T-cell (primary cell): ENCODE measurements at regions not wholly inside any gene's neighbourhood (a gene's known extent, or its start where the extent isn't known, plus 50 kb on each side); places are given as distances from the start of the nearest gene placed in this dataset.

Experiments
- ATAC-seq, 4 experiments: fragments of 200-7000 bp in 3 of 4; fragments of 150-1000 bp in 1 of 4; cut with Tn5 transposase; replicated peaks in 1 of 4; 1 replicate in 3 of 4; 2 replicates in 1 of 4; pipeline ENCODE4 v1.10.0; 2021; ENCODE audit warnings: moderate library complexity in 3 of 4, mild to moderate bottlenecking in 2 of 4, moderate number of reproducible peaks in 1 of 4
- CTCF ChIA-PET, 2 donors: fragments of 300-600 bp; sonication (Branson Sonifier 250); formaldehyde crosslinking; loops; one replicate each; lab custom pipeline; 2022; ENCODE audit warnings: antibody characterized with exemption in 2 of 2; lab: Charles Lee
- POLR2A ChIA-PET, 2 donors: fragments of 300-600 bp; sonication (Branson Sonifier 250); formaldehyde crosslinking; loops; one replicate each; lab custom pipeline; 2022; ENCODE audit warnings: antibody characterized with exemption in 2 of 2; lab: Charles Lee
- DNase-seq, 35 experiments: peaks; one replicate each; pipeline versions ENCODE4 v3.0.0 to v3.0.0-alpha.2; 2013 to 2023
- H3K27ac ChIP-seq: one replicate; pipeline ENCODE4 v1.5.1; 2013; ENCODE audit warnings: low read length
- H3K27me3 ChIP-seq, 2 experiments: replicated peaks in 1 of 2; 1 replicate in 1 of 2; 2 replicates in 1 of 2; pipeline versions ENCODE4 v1.6.1 to v1.7.0; 2013; ENCODE audit warnings: low read length in 1 of 2, mixed read lengths in 1 of 2; ENCODE audit not compliant: control insufficient read depth in 2 of 2, insufficient read depth in 2 of 2; ENCODE audit errors: extremely low read depth in 1 of 2
- H3K36me3 ChIP-seq, 2 donors: 1 replicate in 1 of 2; 2 replicates in 1 of 2; pipeline versions ENCODE4 v1.6.1 to v1.7.0; 2013; ENCODE audit warnings: low read length in 1 of 2; ENCODE audit not compliant: control insufficient read depth in 2 of 2, insufficient read depth in 1 of 2; ENCODE audit errors: extremely low read depth in 1 of 2
- H3K4me1 ChIP-seq, 2 experiments: 1 replicate in 1 of 2; 2 replicates in 1 of 2; pipeline versions ENCODE4 v1.6.1 to v1.7.0; 2013; ENCODE audit warnings: low read length in 2 of 2, mixed read lengths in 1 of 2; ENCODE audit not compliant: insufficient read depth in 2 of 2, control insufficient read depth in 1 of 2; ENCODE audit errors: extremely low read depth in 1 of 2
- H3K4me3 ChIP-seq, 2 donors: 1 replicate in 1 of 2; 2 replicates in 1 of 2; pipeline versions ENCODE4 v1.5.1 to v1.7.0; 2013; ENCODE audit warnings: mild to moderate bottlenecking in 2 of 2, low read length in 1 of 2, moderate library complexity in 1 of 2; ENCODE audit not compliant: control insufficient read depth in 1 of 2; ENCODE audit errors: extremely low read depth in 1 of 2
- H3K9me3 ChIP-seq: 2 replicates; pipeline ENCODE4 v1.7.0; 2013
- H3K27ac Mint-ChIP-seq, 2 donors: one replicate each; pipeline ENCODE4 v1.8.0; 2020 to 2021; ENCODE audit warnings: mild to moderate bottlenecking in 2 of 2, mixed read lengths in 2 of 2
- H3K27me3 Mint-ChIP-seq, 2 donors: one replicate each; pipeline ENCODE4 v1.8.0; 2021 to 2022; ENCODE audit warnings: mixed read lengths in 2 of 2
- H3K36me3 Mint-ChIP-seq: one replicate; pipeline ENCODE4 v1.8.0; 2021; ENCODE audit warnings: mixed read lengths
- H3K4me1 Mint-ChIP-seq, 3 donors: one replicate each; pipeline ENCODE4 v1.8.0; 2020 to 2022; ENCODE audit warnings: mixed read lengths in 3 of 3, mild to moderate bottlenecking in 1 of 3
- H3K4me3 Mint-ChIP-seq, 3 donors: one replicate each; pipeline ENCODE4 v1.8.0; 2020 to 2022; ENCODE audit warnings: mild to moderate bottlenecking in 3 of 3, mixed read lengths in 3 of 3, moderate library complexity in 3 of 3
- H3K9me3 Mint-ChIP-seq, 3 donors: one replicate each; pipeline ENCODE4 v1.8.0; 2020 to 2022; ENCODE audit warnings: mixed read lengths in 3 of 3
- WGBS: methylation state at CpG from one replicate; pipeline ENCODE4 v1.1.5; 2013; ENCODE audit warnings: missing lambda C conversion rate; ENCODE audit not compliant: insufficient coverage; 5-methylcytosine and 5-hydroxymethylcytosine counted together

- H3K36me3 ChIP-seq: no peaks in the 10 kb centered on the region
- no peak for ATAC-seq
- no peak overlapping the region for H3K4me3 ChIP-seq
- Mint-ChIP-seq H3K4me3 (no peak overlapping the region), H3K36me3 (no peaks in the 10 kb centered on the region), H3K27ac (no peak overlapping the region), H3K27me3 (peaks cover 0 to 5% of the 10 kb centered on the region in 2 donors), H3K4me1 (no peaks in the 10 kb centered on the region), H3K9me3 (peaks cover 16 to 37% (median 26%) of the 10 kb centered on the region in 3 donors)
- ChIA-PET CTCF (no interaction called here), POLR2A (no interaction called here)
- H3K9me3 ChIP-seq: no peaks in the 10 kb centered on the region
- DNase-seq: no peak
- H3K4me1 ChIP-seq: no peaks in the 10 kb centered on the region
- H3K27ac ChIP-seq: no peak overlapping the region
- H3K27me3 ChIP-seq: no peaks in the 10 kb centered on the region
These were observed 199.6 kb upstream of the MPDZ start for GRCh38 chr9:13479096-13479495.

- Mint-ChIP-seq H3K4me1 (no peaks in the 10 kb centered on the region), H3K36me3 (no peaks in the 10 kb centered on the region), H3K9me3 (peaks cover 16 to 41% (median 30%) of the 10 kb centered on the region in 3 donors), H3K4me3 (no peak overlapping the region), H3K27me3 (peaks cover 0 to 5% of the 10 kb centered on the region in 2 donors), H3K27ac (no peak overlapping the region)
- WGBS: 71% methylated on average over 1 of the region's 1 CpG
- H3K36me3 ChIP-seq: no peaks in the 10 kb centered on the region
- DNase-seq: no peak
- ChIA-PET CTCF (no interaction called here), POLR2A (no interaction called here)
- H3K4me3 ChIP-seq: no peak overlapping the region
- no peaks in the 10 kb centered on the region for H3K9me3 ChIP-seq
- ATAC-seq: no peak
- no peaks in the 10 kb centered on the region for H3K4me1 ChIP-seq
- H3K27me3 ChIP-seq: no peaks in the 10 kb centered on the region
- H3K27ac ChIP-seq: no peak overlapping the region
These were observed 199.1 kb upstream of the MPDZ start for GRCh38 chr9:13478639-13479038.

- no peaks in the 10 kb centered on the region for H3K27me3 ChIP-seq
- POLR2A ChIA-PET: no interaction called here
- Mint-ChIP-seq H3K9me3 (peaks cover 16 to 38% (median 30%) of the 10 kb centered on the region in 3 donors), H3K27me3 (peaks cover 0 to 5% of the 10 kb centered on the region in 2 donors), H3K27ac (no peak overlapping the region), H3K36me3 (no peaks in the 10 kb centered on the region), H3K4me1 (no peaks in the 10 kb centered on the region), H3K4me3 (no peak overlapping the region)
- no peaks in the 10 kb centered on the region for H3K36me3 ChIP-seq
- CTCF ChIA-PET: interaction anchor here in 1 of 2 donors (0.6 kb wide), 1 partner anchor 113 kb away, joined by 3 read pairs; no protein-coding TSS in a partner anchor
- no peaks in the 10 kb centered on the region for H3K4me1 ChIP-seq
- no peaks in the 10 kb centered on the region for H3K9me3 ChIP-seq
- H3K27ac ChIP-seq: no peak overlapping the region
- no CpG with 5 or more reads among the region's 2 CpGs for WGBS
- no peak for ATAC-seq
- H3K4me3 ChIP-seq: no peak overlapping the region
- DNase-seq: no peak
These were observed 198.7 kb upstream of the MPDZ start for GRCh38 chr9:13478160-13478559.

- Mint-ChIP-seq H3K27me3 (no peaks in the 10 kb centered on the region), H3K4me3 (no peak overlapping the region), H3K27ac (no peak overlapping the region), H3K9me3 (peaks cover 19 to 37% (median 32%) of the 10 kb centered on the region in 3 donors), H3K4me1 (no peaks in the 10 kb centered on the region), H3K36me3 (no peaks in the 10 kb centered on the region)
- DNase-seq: no peak
- no peak overlapping the region for H3K4me3 ChIP-seq
- no peak for ATAC-seq
- no peaks in the 10 kb centered on the region for H3K36me3 ChIP-seq
- ChIA-PET CTCF (interaction anchor here in 1 of 2 donors (0.6 kb wide), 1 partner anchor 12 kb away, joined by 6 read pairs; no protein-coding TSS in a partner anchor), POLR2A (no interaction called here)
- WGBS: 67% methylated on average over 1 of the region's 3 CpGs
- H3K9me3 ChIP-seq: no peaks in the 10 kb centered on the region
- H3K4me1 ChIP-seq: no peaks in the 10 kb centered on the region
- no peaks in the 10 kb centered on the region for H3K27me3 ChIP-seq
- H3K27ac ChIP-seq: no peak overlapping the region
These were observed 191.3 kb upstream of the MPDZ start for GRCh38 chr9:13470836-13471235.

- H3K27me3 ChIP-seq: no peaks in the 10 kb centered on the region
- Mint-ChIP-seq H3K27me3 (no peaks in the 10 kb centered on the region), H3K4me1 (no peaks in the 10 kb centered on the region), H3K36me3 (no peaks in the 10 kb centered on the region), H3K27ac (no peak overlapping the region), H3K4me3 (no peak overlapping the region), H3K9me3 (peaks cover 19 to 23% (median 21%) of the 10 kb centered on the region in 3 donors)
- ATAC-seq (no peak), DNase-seq (no peak)
- no peaks in the 10 kb centered on the region for H3K4me1 ChIP-seq
- no peak overlapping the region for H3K4me3 ChIP-seq
- no peaks in the 10 kb centered on the region for H3K36me3 ChIP-seq
- H3K9me3 ChIP-seq: no peaks in the 10 kb centered on the region
- CTCF ChIA-PET: no interaction called here
- no peak overlapping the region for H3K27ac ChIP-seq
- POLR2A ChIA-PET: no interaction called here
- WGBS: no CpG with 5 or more reads among the region's 2 CpGs
These were observed 187.7 kb upstream of the MPDZ start for GRCh38 chr9:13467157-13467556.

GRCh38 chr9:13461414-13461991 lies 182.0 kb upstream of the MPDZ start:
- Mint-ChIP-seq H3K27ac (no peak overlapping the region), H3K4me3 (no peak overlapping the region), H3K4me1 (no peaks in the 10 kb centered on the region), H3K36me3 (no peaks in the 10 kb centered on the region), H3K27me3 (no peaks in the 10 kb centered on the region), H3K9me3 (peaks cover 12 to 20% (median 15%) of the 10 kb centered on the region in 3 donors)
- no peaks in the 10 kb centered on the region for H3K27me3 ChIP-seq
- no peaks in the 10 kb centered on the region for H3K9me3 ChIP-seq
- ChIA-PET CTCF (no interaction called here), POLR2A (no interaction called here)
- H3K4me1 ChIP-seq: no peaks in the 10 kb centered on the region
- WGBS: 95% methylated on average over 2 of the region's 4 CpGs
- H3K27ac ChIP-seq: no peak overlapping the region
- DNase-seq: no peak
- ATAC-seq: no peak
- no peaks in the 10 kb centered on the region for H3K36me3 ChIP-seq
- no peak overlapping the region for H3K4me3 ChIP-seq
